ENCODE measurements at regions not wholly inside any gene's neighbourhood (a gene's known extent, or its start where the extent isn't known, plus 50 kb on each side); places are given as distances from the start of the nearest gene placed in this dataset.
A peak's percentile ranks its signal among the peaks of the same experiment; 100 is the strongest.

DNA sequence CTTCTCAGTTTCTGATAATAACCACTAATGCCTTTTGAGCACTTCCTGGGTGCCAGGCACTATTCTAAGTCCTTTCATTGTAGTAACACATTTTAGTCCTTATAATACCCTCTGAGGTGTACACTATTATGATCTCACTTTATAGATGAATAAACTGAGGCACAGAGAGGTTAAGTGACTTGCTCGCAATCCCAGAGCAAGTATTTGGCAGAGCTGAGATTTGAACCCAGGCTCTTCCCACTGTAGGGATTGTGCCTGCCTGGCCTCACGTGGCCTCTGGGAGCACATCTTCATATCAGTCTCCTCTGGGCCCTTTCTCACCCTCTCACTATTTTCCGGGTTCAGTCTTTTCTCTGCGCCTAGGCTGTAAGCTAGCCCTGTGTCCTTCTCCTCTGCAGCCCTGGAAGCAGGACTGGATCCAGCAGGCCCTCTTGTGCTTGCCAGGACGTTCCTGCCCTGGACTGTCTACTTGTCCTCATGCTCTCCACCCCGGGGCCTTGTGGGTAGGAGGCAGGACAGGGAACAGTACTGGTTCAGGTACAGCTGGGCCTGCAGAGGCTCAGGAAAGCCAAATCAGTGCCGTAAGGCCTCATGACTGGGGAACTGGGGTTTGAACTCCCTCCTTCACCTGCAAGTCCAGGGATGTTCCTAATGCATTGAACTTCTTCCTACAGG is 139.6 kb downstream of the VEGFA start:
- peaks cover 37 to 56% of the 10 kb centered on the region in 2 experiments for H3K4me1 Mint-ChIP-seq
- H3K36me3 Mint-ChIP-seq (ENCODE audit: insufficient read depth in 1 of 3, low read depth in 3 of 3) = no peaks in the 10 kb centered on the region
- H3K9me3 Mint-ChIP-seq = no peaks in the 10 kb centered on the region; a peak in 2 of 5 replicates
- no peak overlapping the region for H3K4me3 Mint-ChIP-seq
- Histone ChIP-seq H4K8ac (replicated peaks; ENCODE audit: insufficient read length, low read depth, low read length) (no peak overlapping the region), H3K4me2 (ENCODE audit: insufficient read depth, insufficient read length, low read length) (no peak overlapping the region), H3K23me2 (ENCODE audit: insufficient read length, low read depth, low read length, poor library complexity, severe bottlenecking) (no peaks in the 10 kb centered on the region), H3K79me2 (ENCODE audit: insufficient read depth, low read length) (no peaks in the 10 kb centered on the region), H2BK15ac (ENCODE audit: low read depth, low read length) (no peak overlapping the region), H3K56ac (ENCODE audit: insufficient read length, low read depth, low read length) (no peak overlapping the region), H3K14ac (ENCODE audit: insufficient read depth, low read length) (0 out of 2 replicates have a peak overlapping the region, but pooled peaks have one; percentile 39), H3K9ac (ENCODE audit: extremely low read depth, insufficient read length, low read length) (no peak overlapping the region), H4K5ac (ENCODE audit: insufficient read length, low read depth, low read length) (no peak overlapping the region), H3T11ph (ENCODE audit: low read length) (no peak overlapping the region), H2AK5ac (ENCODE audit: insufficient read length, low read length) (no peak overlapping the region), H3K79me1 (ENCODE audit: insufficient read depth, low read depth, low read length, poor library complexity, severe bottlenecking) (no peaks in the 10 kb centered on the region), H3K4me1 (ENCODE audit: insufficient read depth, low read length) (peaks cover 3% of the 10 kb centered on the region; the same call in 1 of the 2 replicates), H2BK20ac (ENCODE audit: low read depth, low read length, poor library complexity, severe bottlenecking) (no peak overlapping the region), H3K27me3 (ENCODE audit: insufficient read depth, low read length) (no peaks in the 10 kb centered on the region), H2BK5ac (ENCODE audit: insufficient read length, low read length) (no peak overlapping the region), H3K9me3 (ENCODE audit: control insufficient read depth, low read depth, low read length) (no peaks in the 10 kb centered on the region), H3K27ac (ENCODE audit: insufficient read length, low read depth, low read length) (no peak overlapping the region), H2BK12ac (ENCODE audit: insufficient read length, low read depth, low read length) (no peak overlapping the region), H2AFZ (ENCODE audit: low read length) (no peak overlapping the region), H4K91ac (ENCODE audit: insufficient read length, low read depth, low read length) (no peak overlapping the region), H3K18ac (ENCODE audit: insufficient read length, low read depth, low read length) (no peak overlapping the region), H3K4ac (ENCODE audit: low read depth, low read length) (no peak overlapping the region), H3K23ac (ENCODE audit: insufficient read length, low read depth, low read length) (no peak overlapping the region), H2BK120ac (ENCODE audit: low read depth, low read length, poor library complexity, severe bottlenecking) (no peak overlapping the region), H4K20me1 (ENCODE audit: control insufficient read depth, insufficient read depth, insufficient read length) (no peaks in the 10 kb centered on the region)
- TF ChIP-seq, protein P1, sequence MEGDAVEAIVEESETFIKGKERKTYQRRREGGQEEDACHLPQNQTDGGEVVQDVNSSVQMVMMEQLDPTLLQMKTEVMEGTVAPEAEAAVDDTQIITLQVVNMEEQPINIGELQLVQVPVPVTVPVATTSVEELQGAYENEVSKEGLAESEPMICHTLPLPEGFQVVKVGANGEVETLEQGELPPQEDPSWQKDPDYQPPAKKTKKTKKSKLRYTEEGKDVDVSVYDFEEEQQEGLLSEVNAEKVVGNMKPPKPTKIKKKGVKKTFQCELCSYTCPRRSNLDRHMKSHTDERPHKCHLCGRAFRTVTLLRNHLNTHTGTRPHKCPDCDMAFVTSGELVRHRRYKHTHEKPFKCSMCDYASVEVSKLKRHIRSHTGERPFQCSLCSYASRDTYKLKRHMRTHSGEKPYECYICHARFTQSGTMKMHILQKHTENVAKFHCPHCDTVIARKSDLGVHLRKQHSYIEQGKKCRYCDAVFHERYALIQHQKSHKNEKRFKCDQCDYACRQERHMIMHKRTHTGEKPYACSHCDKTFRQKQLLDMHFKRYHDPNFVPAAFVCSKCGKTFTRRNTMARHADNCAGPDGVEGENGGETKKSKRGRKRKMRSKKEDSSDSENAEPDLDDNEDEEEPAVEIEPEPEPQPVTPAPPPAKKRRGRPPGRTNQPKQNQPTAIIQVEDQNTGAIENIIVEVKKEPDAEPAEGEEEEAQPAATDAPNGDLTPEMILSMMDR (conservative IDR thresholded peaks at IDR 0.05) = no peak
- WGBS (ENCODE audit: extremely low coverage, insufficient read length, low lambda C conversion rate) = no CpG with 5 or more reads among the region's 7 CpGs
- H3K27ac Mint-ChIP-seq = peak overlapping the region in 1 of 3 experiments; percentile 60; a peak in 1 of 7 replicates
- no peaks in the 10 kb centered on the region for H3K27me3 Mint-ChIP-seq (ENCODE audit: low read depth)
- no peak for DNase-seq
